GM21786 (cell line): ENCODE measurements at regions not wholly inside any gene's neighbourhood (a gene's known extent, or its start where the extent isn't known, plus 50 kb on each side); places are given as distances from the start of the nearest gene placed in this dataset.
A peak's percentile ranks its signal among the peaks of the same experiment; 100 is the strongest.
"Not testable (repeated sequence)": the region's sequence is repeated elsewhere in the genome, so short reads cannot be mapped to it uniquely, and the experiment has no call there.

Experiments used
- ATAC-seq: cut with Tn5 transposase; IDR thresholded peaks from one replicate; pipeline ENCODE4 v1.9.1; 2021; ENCODE audit not compliant: unreplicated experiment

GRCh38 chrX:76996641-76997040 lies 450.5 kb upstream of the FGF16 start:
- no peak for ATAC-seq

DNA sequence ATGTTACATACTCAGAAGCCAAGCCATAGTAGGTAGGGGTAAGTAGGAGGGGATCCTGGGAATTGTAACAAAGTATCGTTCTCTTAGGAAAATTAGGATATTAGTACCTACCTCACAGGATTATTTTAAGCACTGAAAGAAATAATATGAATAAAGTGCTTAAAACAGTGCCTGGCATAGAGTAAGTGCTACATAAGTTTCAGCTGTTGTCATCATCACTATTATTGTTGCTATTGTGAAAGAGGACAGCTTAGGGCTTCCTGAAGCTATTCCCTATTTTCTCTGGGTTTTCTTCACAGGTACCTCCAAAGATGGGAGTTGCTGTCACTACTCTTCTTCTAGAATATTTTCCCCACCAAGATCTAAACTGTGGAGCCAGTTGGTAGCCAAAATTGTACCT lies 443.7 kb upstream of the FGF16 start:
- no peak for ATAC-seq

GRCh38 chrX:77003956-77004355 lies 443.2 kb upstream of the FGF16 start:
- no peak for ATAC-seq

- no peak for ATAC-seq
These were observed 437.5 kb upstream of the FGF16 start for GRCh38 chrX:77009691-77010090.

GRCh38 chrX:77014377-77015372 lies 432.5 kb upstream of the FGF16 start:
- no peak for ATAC-seq

GRCh38 chrX:77017093-77017492 lies 430.1 kb upstream of the FGF16 start:
- no peak for ATAC-seq

- ATAC-seq = not testable (repeated sequence)
These were observed 400.9 kb upstream of the FGF16 start for GRCh38 chrX:77046180-77046810.

DNA sequence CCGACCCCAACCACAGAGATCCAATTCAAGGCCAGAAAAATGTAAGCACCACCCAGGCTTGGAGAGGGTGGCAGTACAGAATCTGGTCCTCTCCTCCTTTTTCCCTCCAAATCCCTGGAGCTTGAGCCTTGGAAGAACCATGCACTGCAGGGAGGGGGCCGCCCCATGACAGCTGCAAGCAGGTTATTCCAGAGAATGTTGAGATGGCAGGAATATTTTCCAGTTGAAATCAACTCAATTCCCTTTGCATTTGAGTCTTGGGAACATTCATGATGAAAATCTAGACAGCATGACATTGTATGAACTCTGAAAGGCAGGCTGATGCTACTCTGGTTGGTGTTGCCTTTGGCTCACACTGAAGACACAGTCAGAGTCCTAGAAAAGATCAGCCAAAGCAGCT lies 386.6 kb upstream of the FGF16 start:
- ATAC-seq = no peak

GRCh38 chrX:77061022-77061421 lies 386.2 kb upstream of the FGF16 start:
- no peak for ATAC-seq

DNA sequence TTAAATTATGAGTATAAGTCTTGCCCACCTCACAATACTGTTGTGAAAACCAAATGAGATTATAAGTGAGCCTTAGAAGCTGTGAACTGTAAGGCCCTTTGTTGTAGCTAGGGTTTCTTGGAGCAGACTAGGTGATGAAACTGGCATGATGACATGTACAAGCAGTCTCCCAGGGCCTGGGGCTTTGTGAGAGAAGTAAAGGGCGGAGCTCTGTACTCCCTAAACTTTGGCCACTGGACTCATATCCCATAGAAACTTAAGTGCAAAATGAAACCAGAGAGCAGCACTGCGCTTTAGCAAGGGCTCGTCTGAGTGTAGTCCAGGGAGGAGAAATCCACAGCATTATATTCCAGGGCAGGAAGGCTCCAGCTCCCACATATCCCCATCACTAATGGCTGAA lies 385.6 kb upstream of the FGF16 start:
- no peak for ATAC-seq

DNA sequence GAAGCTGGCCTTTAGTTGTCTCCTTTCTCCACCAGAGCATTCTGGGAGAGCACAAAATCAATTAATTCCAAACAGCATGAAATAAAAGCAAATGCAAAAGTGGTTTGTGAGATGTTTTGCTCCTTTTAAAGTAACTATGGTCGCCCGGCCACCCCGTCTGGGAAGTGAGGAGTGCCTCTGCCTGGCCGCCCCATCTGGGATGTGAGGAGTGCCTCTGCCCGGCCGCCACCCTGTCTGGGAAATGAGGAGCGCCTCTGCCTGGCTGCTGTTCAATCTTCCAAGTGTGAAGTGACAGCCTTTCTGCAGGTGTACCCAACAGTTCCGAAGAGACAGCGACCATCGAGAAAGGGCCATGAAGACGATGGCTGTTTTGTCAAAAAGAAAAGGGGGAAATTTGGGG lies 381.3 kb upstream of the FGF16 start:
- ATAC-seq = no peak

DNA sequence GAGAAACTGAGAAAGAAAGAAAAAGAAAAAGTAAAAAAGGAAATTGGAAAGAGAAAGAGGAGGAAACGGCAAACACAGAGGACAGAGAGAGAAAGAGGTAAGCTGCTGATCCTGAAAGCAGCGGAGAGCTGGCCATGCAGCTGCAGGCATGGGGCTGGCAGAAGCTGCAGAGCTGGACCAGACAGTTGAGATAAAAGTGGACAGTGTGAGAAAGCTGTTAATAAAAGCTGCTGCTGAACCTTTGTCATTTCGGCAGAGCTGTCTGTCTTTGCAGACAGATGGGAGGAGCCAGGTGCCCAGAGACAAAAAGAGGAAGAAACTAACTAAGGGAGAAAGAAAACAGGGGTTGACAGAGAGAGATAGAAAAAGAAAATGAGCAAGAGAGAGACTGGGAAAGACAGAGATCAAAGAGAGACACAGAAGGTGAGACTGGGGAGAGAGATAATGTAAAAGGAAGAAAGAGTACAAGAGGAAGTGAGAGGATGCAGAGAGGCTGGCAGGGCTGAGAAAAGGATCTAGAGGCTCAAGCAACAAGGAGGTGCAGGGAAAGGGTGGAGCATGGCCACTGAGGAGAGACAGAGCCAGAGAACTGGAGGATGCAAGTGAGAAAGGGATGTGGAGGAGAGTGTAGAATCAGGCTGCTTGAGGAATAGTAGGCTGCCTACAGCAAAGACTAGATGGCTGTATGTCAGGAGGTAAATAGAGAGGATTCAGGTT lies 376.8 kb upstream of the FGF16 start:
- peak; percentile 53 for ATAC-seq

DNA sequence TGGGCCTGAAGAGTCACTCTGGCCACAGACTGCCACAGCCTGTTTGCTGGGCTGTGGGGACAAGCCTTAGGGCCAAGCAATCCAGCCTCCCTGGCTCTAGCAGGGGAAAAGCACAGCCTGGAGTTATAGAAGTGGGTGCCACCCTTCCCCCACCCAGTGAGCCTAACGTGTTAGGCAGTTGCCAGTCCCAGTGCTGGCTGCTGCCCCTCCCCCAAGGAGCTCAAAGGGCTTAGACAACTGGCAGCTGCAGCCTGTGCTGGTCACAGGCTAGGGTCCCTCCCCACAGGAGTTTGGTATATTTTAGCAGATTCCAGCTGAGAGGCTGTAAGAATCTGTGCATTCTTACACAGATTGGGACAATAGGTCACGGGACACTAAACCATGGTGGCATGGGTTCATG lies 370.3 kb upstream of the FGF16 start:
- ATAC-seq = no peak

DNA sequence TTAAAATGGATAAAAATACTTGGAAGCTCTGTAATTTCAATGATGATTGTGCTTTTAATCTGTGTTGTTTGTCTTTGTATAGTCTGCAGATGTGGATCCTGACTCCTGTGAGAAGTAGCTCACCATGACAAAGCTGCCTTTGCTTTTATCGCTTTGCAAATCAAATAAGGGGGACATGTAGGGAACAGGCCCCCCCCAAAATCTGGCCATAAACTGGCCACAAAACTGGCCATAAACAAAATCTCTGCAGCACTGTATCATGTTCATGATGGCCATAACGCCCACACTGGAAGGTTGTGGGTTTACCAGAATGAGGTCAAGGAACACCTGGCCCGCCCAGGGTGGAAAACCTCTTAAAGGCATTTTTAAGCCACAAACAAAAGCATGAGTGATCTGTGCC lies 366.0 kb upstream of the FGF16 start:
- ATAC-seq = not testable (repeated sequence)

DNA sequence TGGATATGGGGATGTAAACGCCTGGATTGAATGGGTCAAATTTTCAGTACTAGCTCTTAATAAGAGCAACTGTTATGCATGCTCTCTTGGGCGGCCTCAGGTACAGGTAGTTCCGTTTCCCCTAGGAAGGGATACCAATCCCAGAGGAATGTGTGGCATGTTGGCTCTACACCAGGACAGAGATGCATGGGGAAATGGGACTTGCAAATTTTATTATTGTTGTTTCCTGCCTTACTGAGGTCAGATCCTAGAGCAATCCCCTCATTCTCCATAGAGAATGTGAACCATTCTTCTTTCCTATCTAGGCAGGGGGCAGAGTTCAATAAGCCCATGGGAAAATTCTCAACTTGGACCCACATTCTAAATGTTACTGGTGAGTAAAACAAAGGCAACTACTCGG lies 361.8 kb upstream of the FGF16 start:
- ATAC-seq = no peak

DNA sequence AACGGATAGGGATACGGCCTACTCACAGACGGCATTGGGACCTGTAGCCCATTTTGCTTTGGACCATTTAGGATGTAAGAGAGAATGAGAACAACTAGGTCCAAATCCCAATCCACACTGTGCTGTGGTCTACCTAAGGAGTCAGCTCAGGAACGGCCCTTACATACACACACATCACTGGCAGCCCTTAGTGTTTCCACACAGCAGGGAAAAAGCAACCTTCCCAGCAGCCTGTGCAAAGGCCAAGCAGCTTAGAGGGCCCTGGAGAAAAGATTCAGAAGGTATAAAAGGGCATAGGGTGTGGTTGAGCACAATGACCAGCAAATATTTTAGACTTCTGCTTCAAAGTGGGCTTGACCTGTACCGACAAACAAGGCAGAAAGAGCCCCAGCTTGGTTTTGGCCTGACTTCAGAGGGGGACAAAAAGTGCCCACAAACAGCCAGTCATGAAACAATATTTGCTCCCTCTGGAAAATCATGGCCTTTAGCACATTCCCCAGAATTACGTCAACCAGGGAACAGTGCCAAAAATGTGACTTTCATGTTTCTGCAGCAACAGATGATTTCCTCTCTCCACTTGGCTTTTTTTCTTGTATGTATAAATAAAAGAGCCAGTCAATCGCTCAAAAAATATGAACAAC lies 359.5 kb upstream of the FGF16 start:
- no peak for ATAC-seq

- ATAC-seq = no peak
These were observed 359.0 kb upstream of the FGF16 start for GRCh38 chrX:77088233-77088632.

- ATAC-seq = no peak
These were observed 332.7 kb upstream of the FGF16 start for GRCh38 chrX:77114501-77114900.

DNA sequence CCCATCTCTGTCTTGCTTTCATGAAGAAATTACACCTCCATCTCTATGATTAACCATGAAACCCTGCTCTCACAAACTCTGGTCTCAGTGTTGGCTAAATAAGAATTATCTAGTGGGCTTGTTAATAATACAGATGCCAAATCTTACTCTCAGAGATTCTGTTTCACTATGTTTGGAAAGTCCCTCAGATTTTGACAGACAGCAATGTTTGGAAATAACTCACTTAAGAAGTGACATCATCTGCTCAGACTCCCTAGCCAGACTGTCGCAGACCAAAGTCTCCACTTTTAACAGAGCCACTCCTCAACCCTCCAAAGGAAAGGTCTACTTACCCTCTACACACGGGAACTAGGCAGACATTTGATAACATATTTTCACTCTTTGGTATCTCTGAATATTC lies 328.5 kb upstream of the FGF16 start:
- peak; percentile 64 for ATAC-seq

DNA sequence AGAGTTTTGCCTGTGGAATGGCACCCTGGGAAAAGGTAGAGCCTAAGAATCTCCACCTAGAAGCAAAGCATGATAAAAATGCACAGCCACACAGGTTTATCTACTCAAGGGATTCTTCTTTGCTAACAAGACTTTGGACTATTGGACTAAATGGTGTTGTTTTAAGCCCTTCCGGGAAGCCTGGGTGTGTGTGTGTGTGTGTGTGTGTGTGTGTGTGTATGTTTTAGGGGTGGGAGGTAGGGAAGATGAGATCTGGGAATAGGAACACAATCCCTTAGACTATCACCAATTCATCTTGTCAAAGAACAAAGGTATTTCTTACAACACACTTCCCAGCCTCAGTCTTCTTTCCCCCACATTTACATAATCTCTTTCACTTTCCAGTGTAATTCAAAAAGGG lies 327.5 kb upstream of the FGF16 start:
- no peak for ATAC-seq

GRCh38 chrX:77123917-77124316 lies 323.3 kb upstream of the FGF16 start:
- not testable (repeated sequence) for ATAC-seq
